HCT116 (cell line): ENCODE measurements at regions not wholly inside any gene's neighbourhood (a gene's known extent, or its start where the extent isn't known, plus 50 kb on each side); places are given as distances from the start of the nearest gene placed in this dataset.

ENCODE experiments used
- ATAC-seq: fragments of 200-7000 bp; cut with Tn5 transposase; 2 replicates; pipeline ENCODE4 v1.9.1; 2020; ENCODE audit warnings: mild to moderate bottlenecking, moderate library complexity
- BruUV-seq: library from RNA; stranded (reverse); fragments of 400-500 nt; replicated peaks from 2 replicates; lab custom pipeline; 2021; lab: Mats Ljungman, UMichigan
- CTCF ChIA-PET: fragments of 300-600 bp; sonication (Branson Sonifier 250); formaldehyde crosslinking; loops from one replicate; lab custom pipeline; 2021; ENCODE audit warnings: antibody characterized with exemption; lab: Charles Lee
- POLR2A ChIA-PET: fragments of 300-600, 350-600 bp; sonication (Branson Sonifier 250); formaldehyde crosslinking; loops from one replicate; lab custom pipeline; 2021; ENCODE audit warnings: antibody characterized with exemption; lab: Charles Lee
- RAD21 ChIA-PET, 2 experiments: fragments of 300-600 bp; sonication (Branson Sonifier 250); formaldehyde crosslinking; loops; one replicate each; lab custom pipeline; 2023; ENCODE audit warnings: low total read pairs in 2 of 2; ENCODE audit not compliant: uncharacterized antibody in 2 of 2, unreplicated experiment in 2 of 2, low non-redundant PET in 1 of 2; lab: Charles Lee
- DNase-seq: peaks from one replicate; pipeline ENCODE4 v3.0.0-alpha.2; 2010; ENCODE audit warnings: low read depth, low spot score
- H2AFZ ChIP-seq: fragments of 200-600 bp; shearing (Covaris generic), sonication (generic); 2 replicates; pipeline ENCODE4 v1.6.1; 2017; ENCODE audit warnings: low read depth, mixed run types, mixed read lengths, antibody characterized with exemption, low read length; ENCODE audit not compliant: poor library complexity, severe bottlenecking
- H3K27ac ChIP-seq: 2 replicates; pipeline ENCODE4 v1.5.1; 2012; ENCODE audit warnings: low read depth, low read length
- H3K27me3 ChIP-seq: fragments of 200-600 bp; sonication (generic); 2 replicates; pipeline ENCODE4 v1.6.1; 2016; ENCODE audit warnings: mixed run types, low read length, mixed read lengths; ENCODE audit not compliant: insufficient read depth
- H3K36me3 ChIP-seq, 2 experiments: fragments of 200-500 bp in 1 of 2; fragments of 200-600 bp in 1 of 2; sonication (Bioruptor generic) in 1 of 2; sonication (generic) in 1 of 2; 2 replicates each; pipeline versions ENCODE4 v1.5.1 to v1.6.1; 2014 to 2016; ENCODE audit warnings: low read length in 2 of 2, inconsistent platforms in 1 of 2, mixed read lengths in 1 of 2, mixed run types in 1 of 2; ENCODE audit not compliant: insufficient read depth in 2 of 2, control insufficient read depth in 1 of 2
- H3K4me1 ChIP-seq, 2 experiments: fragments of 200-600 bp in 1 of 2; sonication (generic) in 1 of 2; 2 replicates each; pipeline versions ENCODE4 v1.5.1 to v1.6.1; 2012 to 2017; ENCODE audit warnings: low read length in 2 of 2, inconsistent platforms in 1 of 2, mild to moderate bottlenecking in 1 of 2, mixed read lengths in 1 of 2, mixed run types in 1 of 2, moderate library complexity in 1 of 2; ENCODE audit not compliant: insufficient read depth in 2 of 2, control insufficient read depth in 1 of 2
- H3K4me2 ChIP-seq: fragments of 200-600 bp; sonication (generic); 2 replicates; pipeline ENCODE4 v1.6.1; 2017; ENCODE audit warnings: mixed run types, low read length, mixed read lengths
- H3K4me3 ChIP-seq, 2 experiments: fragments of 200-600 bp in 1 of 2; sonication (generic) in 1 of 2; replicated peaks in 1 of 2; 2 replicates each; pipeline ENCODE4 v1.5.1; 2011 to 2016; ENCODE audit warnings: low read length in 2 of 2, control low read depth in 1 of 2, low read depth in 1 of 2, mild to moderate bottlenecking in 1 of 2, mixed read lengths in 1 of 2, mixed run types in 1 of 2
- H3K79me2 ChIP-seq: fragments of 200-600 bp; sonication (generic); 2 replicates; pipeline ENCODE4 v1.6.1; 2017; ENCODE audit warnings: mild to moderate bottlenecking, mixed run types, low read length, moderate library complexity, mixed read lengths; ENCODE audit not compliant: insufficient read depth
- H3K9ac ChIP-seq: fragments of 200-600 bp; sonication (generic); 2 replicates; pipeline ENCODE4 v1.6.1; 2016; ENCODE audit warnings: low read length, mixed read lengths
- H3K9me2 ChIP-seq: fragments of 200-600 bp; sonication (generic), shearing (Covaris generic); 2 replicates; pipeline ENCODE4 v1.6.1; 2017; ENCODE audit warnings: mixed run types, mild to moderate bottlenecking, moderate library complexity; ENCODE audit not compliant: insufficient read depth
- H3K9me3 ChIP-seq, 2 experiments: fragments of 200-500 bp in 1 of 2; fragments of 200-600 bp in 1 of 2; sonication (Bioruptor generic) in 1 of 2; sonication (generic) in 1 of 2; 2 replicates each; pipeline ENCODE4 v1.6.1; 2014 to 2017; ENCODE audit warnings: low read length in 2 of 2, mixed read lengths in 2 of 2, inconsistent platforms in 1 of 2, low read depth in 1 of 2, mild to moderate bottlenecking in 1 of 2, mixed run types in 1 of 2, moderate library complexity in 1 of 2; ENCODE audit not compliant: control insufficient read depth in 1 of 2, insufficient read depth in 1 of 2
- H4K20me1 ChIP-seq: fragments of 200-600 bp; sonication (generic), shearing (Covaris generic); 2 replicates; pipeline ENCODE4 v1.6.1; 2017; ENCODE audit warnings: mixed run types, mild to moderate bottlenecking, moderate library complexity; ENCODE audit not compliant: insufficient read depth
- CBX3 ChIP-seq: IDR thresholded peaks from 2 replicates; pipeline ENCODE4 v1.6.1; 2012; ENCODE audit warnings: low read depth
- CEBPB ChIP-seq: IDR thresholded peaks from 2 replicates; pipeline ENCODE4 v1.6.1; 2012; ENCODE audit warnings: low read depth
- EZH2 ChIP-seq: fragments of 200-600 bp; sonication (generic); IDR thresholded peaks from 2 replicates; pipeline ENCODE4 v1.6.1; 2017; ENCODE audit warnings: antibody characterized with exemption, mixed run types
- EZH2phosphoT487 ChIP-seq: fragments of 200-600 bp; IDR thresholded peaks from 2 replicates; pipeline ENCODE4 v1.6.1; 2018; ENCODE audit warnings: antibody characterized with exemption, borderline replicate concordance
- FOSL1 ChIP-seq: IDR thresholded peaks from 2 replicates; pipeline ENCODE4 v1.6.1; 2012; ENCODE audit warnings: low read depth
- JUND ChIP-seq: IDR thresholded peaks from 2 replicates; pipeline ENCODE4 v1.6.1; 2012
- POLR2A ChIP-seq: IDR thresholded peaks from 2 replicates; pipeline ENCODE4 v1.7.0; 2011; ENCODE audit warnings: borderline replicate concordance; ENCODE audit not compliant: insufficient read depth, insufficient read length; ENCODE audit errors: extremely low read depth
- POLR2AphosphoS5 ChIP-seq: IDR thresholded peaks from 2 replicates; pipeline ENCODE4 v1.6.1; 2011; ENCODE audit warnings: mild to moderate bottlenecking, low read depth, low read length, moderate library complexity
- RAD21 ChIP-seq: IDR thresholded peaks from 2 replicates; pipeline ENCODE4 v1.6.1; 2012; ENCODE audit warnings: low read depth, mild to moderate bottlenecking
- SP1 ChIP-seq: IDR thresholded peaks from 2 replicates; pipeline ENCODE4 v1.6.1; 2012; ENCODE audit warnings: low read depth
- SRF ChIP-seq: IDR thresholded peaks from 2 replicates; pipeline ENCODE4 v1.6.1; 2012; ENCODE audit warnings: low read depth
- TCF7L2 ChIP-seq: IDR thresholded peaks from 2 replicates; pipeline ENCODE4 v1.7.0; 2011; ENCODE audit warnings: borderline replicate concordance, inconsistent platforms; ENCODE audit not compliant: insufficient read depth, insufficient read length; ENCODE audit errors: extremely low read depth
- ZFX ChIP-seq: fragments of 450-650 bp; IDR thresholded peaks from 2 replicates; pipeline ENCODE4 v1.6.1; 2017
- ZNF274 ChIP-seq: fragments of 200-500 bp; sonication (Bioruptor generic); IDR thresholded peaks from 2 replicates; pipeline ENCODE4 v1.6.1; 2014; ENCODE audit warnings: mild to moderate bottlenecking, low read depth, low read length, inconsistent platforms
- intact Hi-C: fragments of 100-400 bp; cut with micrococcal nuclease; formaldehyde crosslinking; loops from 2 replicates; pipeline ENCODE4 v1.10.0; 2022
- TF ChIP-seq, protein P1 (sequence below): IDR thresholded peaks from 2 replicates; pipeline ENCODE4 v1.6.1; 2012; ENCODE audit warnings: low read depth
- TF ChIP-seq, protein P2 (sequence below): IDR thresholded peaks from 2 replicates; pipeline ENCODE4 v1.6.1; 2011; ENCODE audit warnings: mild to moderate bottlenecking, low read length, moderate library complexity; ENCODE audit not compliant: insufficient replicate concordance; ENCODE audit errors: extremely low read depth
- TF ChIP-seq, protein P3 (sequence below): IDR thresholded peaks from 2 replicates; pipeline ENCODE4 v1.6.1; 2012

DNA sequence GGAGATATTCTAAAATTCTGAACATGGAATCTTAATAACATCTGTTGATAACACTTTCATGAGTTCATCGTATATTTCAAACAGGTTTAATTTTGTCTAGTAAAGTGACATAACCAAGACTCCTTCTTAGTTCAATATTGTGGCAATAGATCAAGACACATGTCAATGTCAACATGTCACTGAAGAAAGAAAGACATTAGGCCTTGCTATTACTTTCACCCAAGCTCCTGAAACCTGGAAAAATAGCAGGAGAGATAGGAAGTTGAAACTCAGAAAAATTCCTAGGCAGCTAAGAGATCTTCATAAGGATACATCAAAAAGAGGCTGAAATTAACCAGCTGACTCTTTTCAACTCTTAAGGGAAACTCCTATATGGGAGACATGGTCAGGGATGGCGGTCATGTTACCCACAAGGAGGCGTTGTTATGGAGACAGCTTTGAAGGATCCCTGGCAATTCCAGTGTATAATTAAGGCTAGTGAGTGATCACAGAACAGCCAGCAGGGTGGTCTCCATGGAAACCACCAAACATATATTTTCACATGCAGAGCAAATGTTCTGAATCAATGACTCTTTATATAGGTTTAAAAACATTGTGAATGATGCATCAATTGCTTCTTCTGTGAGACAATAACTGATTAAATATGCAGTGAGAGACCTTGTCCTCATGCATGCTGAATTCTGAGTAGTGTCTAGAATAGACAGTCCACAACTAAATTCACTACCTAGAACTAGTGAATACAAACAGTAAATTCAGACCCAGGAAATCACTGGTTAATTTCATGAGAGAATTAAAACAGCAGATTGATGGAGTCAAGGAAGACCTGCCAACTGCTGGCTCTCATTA lies 115.3 kb upstream of the RIOK3 start:
- Histone ChIP-seq H3K79me2 (no peaks in the 10 kb centered on the region), H2AFZ (no peak overlapping the region)
- peak; percentile 50 for ATAC-seq
- BruUV-seq: no TSS peak
- TF ChIP-seq, protein P1, sequence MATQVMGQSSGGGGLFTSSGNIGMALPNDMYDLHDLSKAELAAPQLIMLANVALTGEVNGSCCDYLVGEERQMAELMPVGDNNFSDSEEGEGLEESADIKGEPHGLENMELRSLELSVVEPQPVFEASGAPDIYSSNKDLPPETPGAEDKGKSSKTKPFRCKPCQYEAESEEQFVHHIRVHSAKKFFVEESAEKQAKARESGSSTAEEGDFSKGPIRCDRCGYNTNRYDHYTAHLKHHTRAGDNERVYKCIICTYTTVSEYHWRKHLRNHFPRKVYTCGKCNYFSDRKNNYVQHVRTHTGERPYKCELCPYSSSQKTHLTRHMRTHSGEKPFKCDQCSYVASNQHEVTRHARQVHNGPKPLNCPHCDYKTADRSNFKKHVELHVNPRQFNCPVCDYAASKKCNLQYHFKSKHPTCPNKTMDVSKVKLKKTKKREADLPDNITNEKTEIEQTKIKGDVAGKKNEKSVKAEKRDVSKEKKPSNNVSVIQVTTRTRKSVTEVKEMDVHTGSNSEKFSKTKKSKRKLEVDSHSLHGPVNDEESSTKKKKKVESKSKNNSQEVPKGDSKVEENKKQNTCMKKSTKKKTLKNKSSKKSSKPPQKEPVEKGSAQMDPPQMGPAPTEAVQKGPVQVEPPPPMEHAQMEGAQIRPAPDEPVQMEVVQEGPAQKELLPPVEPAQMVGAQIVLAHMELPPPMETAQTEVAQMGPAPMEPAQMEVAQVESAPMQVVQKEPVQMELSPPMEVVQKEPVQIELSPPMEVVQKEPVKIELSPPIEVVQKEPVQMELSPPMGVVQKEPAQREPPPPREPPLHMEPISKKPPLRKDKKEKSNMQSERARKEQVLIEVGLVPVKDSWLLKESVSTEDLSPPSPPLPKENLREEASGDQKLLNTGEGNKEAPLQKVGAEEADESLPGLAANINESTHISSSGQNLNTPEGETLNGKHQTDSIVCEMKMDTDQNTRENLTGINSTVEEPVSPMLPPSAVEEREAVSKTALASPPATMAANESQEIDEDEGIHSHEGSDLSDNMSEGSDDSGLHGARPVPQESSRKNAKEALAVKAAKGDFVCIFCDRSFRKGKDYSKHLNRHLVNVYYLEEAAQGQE: no peak
- no peak for TF ChIP-seq SRF
- TF ChIP-seq POLR2AphosphoS5: no peak
- no peak for TF ChIP-seq CEBPB
- TF ChIP-seq, protein P2, sequence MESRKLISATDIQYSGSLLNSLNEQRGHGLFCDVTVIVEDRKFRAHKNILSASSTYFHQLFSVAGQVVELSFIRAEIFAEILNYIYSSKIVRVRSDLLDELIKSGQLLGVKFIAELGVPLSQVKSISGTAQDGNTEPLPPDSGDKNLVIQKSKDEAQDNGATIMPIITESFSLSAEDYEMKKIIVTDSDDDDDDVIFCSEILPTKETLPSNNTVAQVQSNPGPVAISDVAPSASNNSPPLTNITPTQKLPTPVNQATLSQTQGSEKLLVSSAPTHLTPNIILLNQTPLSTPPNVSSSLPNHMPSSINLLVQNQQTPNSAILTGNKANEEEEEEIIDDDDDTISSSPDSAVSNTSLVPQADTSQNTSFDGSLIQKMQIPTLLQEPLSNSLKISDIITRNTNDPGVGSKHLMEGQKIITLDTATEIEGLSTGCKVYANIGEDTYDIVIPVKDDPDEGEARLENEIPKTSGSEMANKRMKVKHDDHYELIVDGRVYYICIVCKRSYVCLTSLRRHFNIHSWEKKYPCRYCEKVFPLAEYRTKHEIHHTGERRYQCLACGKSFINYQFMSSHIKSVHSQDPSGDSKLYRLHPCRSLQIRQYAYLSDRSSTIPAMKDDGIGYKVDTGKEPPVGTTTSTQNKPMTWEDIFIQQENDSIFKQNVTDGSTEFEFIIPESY: no peak
- no peak for TF ChIP-seq SP1
- TF ChIP-seq CBX3: no peak
- TF ChIP-seq EZH2: no peak
- no peak for TF ChIP-seq TCF7L2
- no peak for TF ChIP-seq POLR2A
- TF ChIP-seq ZFX: no peak
- TF ChIP-seq FOSL1: no peak
- no peak for TF ChIP-seq RAD21
- TF ChIP-seq ZNF274: no peak
- no peak for TF ChIP-seq EZH2phosphoT487
- TF ChIP-seq, protein P3, sequence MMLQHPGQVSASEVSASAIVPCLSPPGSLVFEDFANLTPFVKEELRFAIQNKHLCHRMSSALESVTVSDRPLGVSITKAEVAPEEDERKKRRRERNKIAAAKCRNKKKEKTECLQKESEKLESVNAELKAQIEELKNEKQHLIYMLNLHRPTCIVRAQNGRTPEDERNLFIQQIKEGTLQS: no peak
- TF ChIP-seq JUND: no peak
- TF ChIP-seq, all 23 proteins: peak for 0
- Histone ChIP-seq H3K4me2 (no peak overlapping the region), H3K27ac (no peak overlapping the region), H3K36me3 (no peaks in the 10 kb centered on the region), H3K9ac (no peak overlapping the region), H3K9me3 (no peaks in the 10 kb centered on the region), H3K27me3 (no peaks in the 10 kb centered on the region), H4K20me1 (no peaks in the 10 kb centered on the region), H3K4me1 (no peaks in the 10 kb centered on the region), H3K9me2 (no peaks in the 10 kb centered on the region), H3K4me3 (no peak overlapping the region)
- intact Hi-C loops: no loop called here
- CTCF ChIA-PET: no interaction called here
- RAD21 ChIA-PET: no interaction called here
- DNase-seq: peak; percentile 19
- POLR2A ChIA-PET: no interaction called here
